Activated CD4-positive, alpha-beta T cell treated with anti-CD3 and anti-CD28 coated beads for 36 hours (primary cell): ENCODE measurements at regions not wholly inside any gene's neighbourhood (a gene's known extent, or its start where the extent isn't known, plus 50 kb on each side); places are given as distances from the start of the nearest gene placed in this dataset.
A peak's percentile ranks its signal among the peaks of the same experiment; 100 is the strongest.

Experiments used
- ATAC-seq: fragments of 200-7000 bp; cut with Tn5 transposase; one replicate; pipeline ENCODE4 v1.10.0; 2021; ENCODE audit warnings: mild to moderate bottlenecking, moderate library complexity
- CTCF ChIA-PET: fragments of 350-600 bp; sonication (Branson Sonifier 250); formaldehyde crosslinking; loops from one replicate; lab custom pipeline; 2021; ENCODE audit warnings: antibody characterized with exemption; lab: Charles Lee
- POLR2A ChIA-PET: fragments of 350-600 bp; sonication (Branson Sonifier 250); formaldehyde crosslinking; loops from one replicate; lab custom pipeline; 2021; ENCODE audit warnings: antibody characterized with exemption, inconsistent platforms; lab: Charles Lee
- DNase-seq: peaks from one replicate; pipeline ENCODE4 v3.0.0-alpha.2; 2020
- H3K27ac Mint-ChIP-seq: one replicate; pipeline ENCODE4 v1.8.0; 2021; ENCODE audit warnings: mixed read lengths
- H3K27me3 Mint-ChIP-seq: one replicate; pipeline ENCODE4 v1.8.0; 2021; ENCODE audit warnings: mixed read lengths
- H3K36me3 Mint-ChIP-seq: one replicate; pipeline ENCODE4 v1.8.0; 2021; ENCODE audit warnings: low read depth, mixed read lengths
- H3K4me1 Mint-ChIP-seq: one replicate; pipeline ENCODE4 v1.8.0; 2021; ENCODE audit warnings: mixed read lengths
- H3K4me3 Mint-ChIP-seq: one replicate; pipeline ENCODE4 v1.8.0; 2021; ENCODE audit warnings: mild to moderate bottlenecking, moderate library complexity, mixed read lengths
- H3K9me3 Mint-ChIP-seq: one replicate; pipeline ENCODE4 v1.8.0; 2021; ENCODE audit warnings: low read depth, mixed read lengths
- intact Hi-C, 2 experiments: fragments of 100-400 bp; cut with DNase I in 1 of 2; cut with micrococcal nuclease in 1 of 2; formaldehyde crosslinking; loops; one replicate each; pipeline versions ENCODE4 v1.14.2 to v1.15.1; 2022 to 2024; cut with DNase I, micrococcal nuclease

DNA sequence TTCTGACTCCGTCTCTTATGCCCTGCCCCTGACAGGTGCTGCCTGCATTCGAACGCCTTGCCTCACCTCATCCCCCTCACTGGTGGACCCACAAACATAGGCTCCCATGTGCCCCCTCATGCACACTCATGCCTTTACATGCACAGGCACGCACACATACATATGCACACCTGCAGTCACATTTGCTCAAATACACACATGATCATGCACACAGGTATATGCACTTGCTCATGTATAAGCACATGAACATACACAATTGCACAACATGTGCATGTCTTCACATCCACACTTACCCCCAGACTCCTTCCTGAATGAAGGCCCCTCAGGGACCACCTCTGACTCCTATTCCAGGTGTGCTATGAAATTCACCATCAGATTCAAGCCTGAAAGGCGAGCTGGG lies 506.9 kb downstream of the PTPRU start:
- Mint-ChIP-seq H3K27ac (no peak overlapping the region), H3K9me3 (no peaks in the 10 kb centered on the region), H3K36me3 (no peaks in the 10 kb centered on the region), H3K4me3 (no peak overlapping the region), H3K4me1 (no peaks in the 10 kb centered on the region), H3K27me3 (peaks cover 9% of the 10 kb centered on the region)
- ChIA-PET CTCF (no interaction called here), POLR2A (no interaction called here)
- ATAC-seq, result no peak
- intact Hi-C loops, result no loop called here
- DNase-seq, result no peak

DNA sequence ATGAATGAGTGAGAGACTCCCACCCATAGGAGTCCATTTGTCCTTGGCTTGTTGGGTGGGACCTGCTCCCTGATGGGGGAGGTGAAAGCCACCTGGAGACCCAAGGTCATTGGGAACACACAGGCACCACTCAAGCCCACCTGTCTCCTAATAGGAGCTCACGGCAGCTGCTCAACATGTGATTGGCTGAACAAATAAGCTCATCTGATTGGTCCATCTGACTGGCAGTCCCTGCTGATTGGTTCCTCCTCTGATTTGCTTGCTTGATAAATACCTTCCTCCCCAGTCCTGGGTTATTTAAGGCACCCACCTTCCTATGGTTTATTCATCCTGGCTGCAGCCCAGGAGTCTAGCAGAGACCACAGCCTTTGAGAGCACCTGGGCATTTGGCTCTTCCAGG lies 502.9 kb downstream of the PTPRU start:
- ChIA-PET POLR2A (no interaction called here), CTCF (interaction anchor here (0.7 kb wide), 1 partner anchor 36 kb away, joined by 5 read pairs; no protein-coding TSS in a partner anchor)
- intact Hi-C loops, result no loop called here
- no peaks in the 10 kb centered on the region for H3K36me3 Mint-ChIP-seq
- H3K4me3 Mint-ChIP-seq, result no peak overlapping the region
- no peak overlapping the region for H3K27ac Mint-ChIP-seq
- no peak for DNase-seq
- no peaks in the 10 kb centered on the region for H3K9me3 Mint-ChIP-seq
- no peak for ATAC-seq
- H3K4me1 Mint-ChIP-seq, result peaks cover 2% of the 10 kb centered on the region
- H3K27me3 Mint-ChIP-seq, result peaks cover 20% of the 10 kb centered on the region

DNA sequence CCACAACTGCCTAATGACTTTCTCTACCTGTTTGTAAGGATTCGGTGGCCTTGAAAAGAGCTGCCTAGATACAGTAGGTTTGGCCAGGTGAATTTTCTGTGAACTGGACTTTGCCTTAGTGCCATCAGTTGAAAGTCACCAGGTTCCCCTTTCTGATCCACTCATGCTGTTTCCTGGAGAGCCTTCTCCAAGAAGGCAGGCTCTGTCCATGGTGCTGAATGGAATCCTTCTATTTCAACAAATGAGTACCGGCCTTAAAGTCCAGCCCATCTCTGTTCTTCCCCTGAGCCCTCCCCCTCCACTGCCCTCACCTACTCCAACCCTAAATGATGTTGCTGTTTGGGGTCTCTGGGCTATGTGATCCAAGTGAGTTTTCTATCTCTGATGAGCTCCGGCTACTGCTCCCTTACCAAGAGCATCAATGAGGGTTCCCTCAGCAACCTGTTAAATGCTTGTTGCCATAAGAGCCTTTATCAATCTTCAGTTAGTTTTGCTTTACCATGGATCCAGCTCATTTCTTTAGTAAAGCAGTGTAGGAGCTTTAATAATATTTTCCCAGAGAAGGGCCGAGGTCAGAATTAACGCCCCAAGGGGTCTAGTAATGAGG lies 500.4 kb downstream of the PTPRU start:
- no peaks in the 10 kb centered on the region for H3K36me3 Mint-ChIP-seq
- no peak overlapping the region for H3K27ac Mint-ChIP-seq

DNA sequence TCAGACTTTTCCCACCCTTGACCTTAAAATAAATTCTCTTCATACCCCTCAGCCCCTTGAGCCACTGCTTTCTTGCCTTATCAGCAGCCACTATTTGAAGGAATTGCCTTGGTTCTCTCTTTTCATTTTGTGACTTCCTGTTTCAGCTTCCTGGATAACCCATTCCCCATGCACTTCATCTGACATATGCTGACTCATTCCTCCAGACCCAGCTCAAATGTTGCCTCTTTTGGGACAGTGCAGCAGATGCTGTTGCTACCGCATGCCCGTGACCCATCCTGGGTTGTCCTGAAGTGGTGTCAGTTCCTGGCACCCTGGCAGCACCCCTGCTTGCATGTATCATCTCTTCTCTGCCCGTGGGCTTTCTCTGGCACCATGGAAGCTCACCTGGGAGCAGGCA lies 496.1 kb downstream of the PTPRU start:
- H3K9me3 Mint-ChIP-seq, result no peaks in the 10 kb centered on the region
- ATAC-seq (no peak), DNase-seq (no peak)
- no peaks in the 10 kb centered on the region for H3K36me3 Mint-ChIP-seq
- intact Hi-C loops, result no loop called here
- CTCF ChIA-PET, result no interaction called here
- POLR2A ChIA-PET, result no interaction called here
- H3K4me1 Mint-ChIP-seq, result peaks cover 2% of the 10 kb centered on the region
- peaks cover 15% of the 10 kb centered on the region for H3K27me3 Mint-ChIP-seq
- no peak overlapping the region for H3K27ac Mint-ChIP-seq
- no peak overlapping the region for H3K4me3 Mint-ChIP-seq

More for the DNA sequence above, 500.4 kb downstream of the PTPRU start:
- H3K9me3 Mint-ChIP-seq, result no peaks in the 10 kb centered on the region
- H3K4me3 Mint-ChIP-seq, result no peak overlapping the region
- ATAC-seq (no peak), DNase-seq (peak; percentile 45)
- H3K27me3 Mint-ChIP-seq, result peaks cover 17% of the 10 kb centered on the region
- intact Hi-C loops, result no loop called here
- ChIA-PET CTCF (no interaction called here), POLR2A (no interaction called here)
- H3K4me1 Mint-ChIP-seq, result peaks cover 2% of the 10 kb centered on the region

GRCh38 chr1:29730623-29731022 lies 494.3 kb downstream of the PTPRU start:
- intact Hi-C loops, result no loop called here
- Mint-ChIP-seq H3K4me1 (peaks cover 2% of the 10 kb centered on the region), H3K4me3 (no peak overlapping the region), H3K36me3 (no peaks in the 10 kb centered on the region), H3K27me3 (peaks cover 14% of the 10 kb centered on the region), H3K9me3 (no peaks in the 10 kb centered on the region), H3K27ac (no peak overlapping the region)
- ATAC-seq (no peak), DNase-seq (no peak)
- CTCF ChIA-PET, result no interaction called here
- POLR2A ChIA-PET, result no interaction called here

GRCh38 chr1:29729281-29729680 lies 493.0 kb downstream of the PTPRU start:
- Mint-ChIP-seq H3K9me3 (no peaks in the 10 kb centered on the region), H3K4me1 (no peaks in the 10 kb centered on the region), H3K27ac (no peak overlapping the region), H3K4me3 (no peak overlapping the region), H3K27me3 (peaks cover 11% of the 10 kb centered on the region), H3K36me3 (no peaks in the 10 kb centered on the region)
- DNase-seq (no peak), ATAC-seq (no peak)
- intact Hi-C loops, result no loop called here
- ChIA-PET POLR2A (no interaction called here), CTCF (interaction anchor here (0.6 kb wide), 1 partner anchor 237 kb away, joined by 3 read pairs; no protein-coding TSS in a partner anchor)

DNA sequence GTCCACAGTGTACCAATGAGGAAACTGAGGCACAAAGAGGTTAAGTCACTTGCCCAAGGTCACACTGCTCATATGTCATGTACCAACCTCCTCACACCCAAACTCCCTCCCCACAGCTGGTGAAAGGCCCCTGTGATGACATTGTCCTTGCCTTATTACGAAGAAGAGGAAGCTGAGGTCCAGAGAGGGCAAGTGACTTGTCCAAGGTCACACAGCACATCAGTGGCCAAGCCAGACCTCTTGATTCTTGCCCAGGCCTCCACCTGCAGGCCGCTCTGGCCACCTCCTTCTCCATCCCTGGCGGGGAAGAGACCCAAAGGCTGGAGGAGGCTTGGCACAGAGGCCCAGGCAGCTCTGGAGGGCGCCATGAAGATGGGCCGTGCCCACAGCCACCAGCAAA lies 492.4 kb downstream of the PTPRU start:
- no peaks in the 10 kb centered on the region for H3K4me1 Mint-ChIP-seq
- no peak overlapping the region for H3K4me3 Mint-ChIP-seq
- DNase-seq, result no peak
- POLR2A ChIA-PET, result no interaction called here
- CTCF ChIA-PET, result no interaction called here
- H3K36me3 Mint-ChIP-seq, result no peaks in the 10 kb centered on the region
- ATAC-seq, result no peak
- H3K27ac Mint-ChIP-seq, result no peak overlapping the region
- H3K9me3 Mint-ChIP-seq, result no peaks in the 10 kb centered on the region
- intact Hi-C loops, result no loop called here
- H3K27me3 Mint-ChIP-seq, result peaks cover 11% of the 10 kb centered on the region

DNA sequence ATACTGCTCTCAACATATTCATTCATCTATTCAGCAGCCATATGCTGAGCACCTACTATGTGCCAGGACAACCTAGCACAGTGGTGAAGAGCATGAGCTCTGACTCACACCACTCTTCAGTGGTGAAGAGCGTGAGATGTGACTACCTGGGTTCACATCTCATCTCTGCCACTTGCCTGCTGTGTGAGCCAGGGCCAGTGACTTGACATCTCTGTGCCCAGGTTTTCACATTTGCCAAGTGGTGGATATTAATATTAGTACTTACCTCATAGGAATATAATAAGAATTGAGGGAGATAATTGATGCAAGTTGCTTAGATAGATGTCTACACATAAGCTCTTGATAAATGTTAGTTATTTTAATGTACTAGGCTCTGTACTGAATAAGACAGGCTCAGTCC lies 488.9 kb downstream of the PTPRU start:
- ChIA-PET POLR2A (no interaction called here), CTCF (no interaction called here)
- DNase-seq (no peak), ATAC-seq (no peak)
- H3K9me3 Mint-ChIP-seq, result peaks cover 5% of the 10 kb centered on the region
- intact Hi-C loops, result no loop called here
- H3K27ac Mint-ChIP-seq, result no peak overlapping the region
- H3K4me1 Mint-ChIP-seq, result no peaks in the 10 kb centered on the region
- peaks cover 11% of the 10 kb centered on the region for H3K27me3 Mint-ChIP-seq
- no peaks in the 10 kb centered on the region for H3K36me3 Mint-ChIP-seq
- no peak overlapping the region for H3K4me3 Mint-ChIP-seq

GRCh38 chr1:29722598-29722997 lies 486.3 kb downstream of the PTPRU start:
- CTCF ChIA-PET, result no interaction called here
- H3K9me3 Mint-ChIP-seq, result peaks cover 11% of the 10 kb centered on the region
- DNase-seq, result no peak
- H3K27me3 Mint-ChIP-seq, result peaks cover 25% of the 10 kb centered on the region
- no peaks in the 10 kb centered on the region for H3K36me3 Mint-ChIP-seq
- POLR2A ChIA-PET, result no interaction called here
- no peak overlapping the region for H3K27ac Mint-ChIP-seq
- H3K4me1 Mint-ChIP-seq, result peaks cover 6% of the 10 kb centered on the region
- no peak overlapping the region for H3K4me3 Mint-ChIP-seq
- intact Hi-C loops, result no loop called here
- no peak for ATAC-seq

- ChIA-PET CTCF (no interaction called here), POLR2A (no interaction called here)
- peaks cover 30% of the 10 kb centered on the region for H3K27me3 Mint-ChIP-seq
- H3K4me1 Mint-ChIP-seq, result peaks cover 6% of the 10 kb centered on the region
- intact Hi-C loops, result loop anchor here in 1 of 2 experiments (10.0 kb wide), 1 partner anchor 996 kb away; no protein-coding TSS in a partner anchor
- DNase-seq (peak; percentile 40), ATAC-seq (peak; percentile 87)
- peak overlapping the region; percentile 49 for H3K27ac Mint-ChIP-seq
- H3K4me3 Mint-ChIP-seq, result no peak overlapping the region
- peaks cover 13% of the 10 kb centered on the region for H3K9me3 Mint-ChIP-seq
- no peaks in the 10 kb centered on the region for H3K36me3 Mint-ChIP-seq
These were observed 482.9 kb downstream of the PTPRU start for GRCh38 chr1:29719253-29719652.

GRCh38 chr1:29718791-29719190 lies 482.5 kb downstream of the PTPRU start:
- ATAC-seq, result no peak
- intact Hi-C loops, result loop anchor here in 1 of 2 experiments (10.0 kb wide), 1 partner anchor 996 kb away; no protein-coding TSS in a partner anchor
- Mint-ChIP-seq H3K4me1 (peaks cover 7% of the 10 kb centered on the region), H3K36me3 (no peaks in the 10 kb centered on the region), H3K27ac (peak overlapping the region; percentile 49), H3K9me3 (peaks cover 13% of the 10 kb centered on the region), H3K27me3 (peaks cover 31% of the 10 kb centered on the region), H3K4me3 (no peak overlapping the region)
- CTCF ChIA-PET, result no interaction called here
- POLR2A ChIA-PET, result no interaction called here
- no peak for DNase-seq

DNA sequence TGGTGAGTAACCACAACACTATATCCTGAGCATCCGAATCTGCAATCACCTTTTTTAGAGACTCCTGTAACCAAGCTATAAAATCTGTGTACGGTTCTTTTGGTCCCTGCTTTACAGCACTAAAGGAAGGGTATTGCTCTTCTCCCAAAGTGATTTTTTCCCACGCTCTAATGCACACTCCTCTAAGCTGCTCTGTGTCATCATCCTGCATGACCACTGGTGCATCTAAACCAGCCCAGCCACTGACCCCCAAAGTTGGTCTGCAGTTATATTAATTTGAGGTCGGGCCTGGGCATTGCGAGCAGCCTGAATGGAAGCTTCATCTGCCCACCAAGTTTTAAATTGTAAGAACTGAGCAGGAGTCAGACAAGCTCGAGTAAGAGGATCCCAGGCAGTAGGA lies 480.0 kb downstream of the PTPRU start:
- Mint-ChIP-seq H3K36me3 (no peaks in the 10 kb centered on the region), H3K9me3 (peaks cover 8% of the 10 kb centered on the region), H3K4me3 (no peak overlapping the region), H3K27ac (no peak overlapping the region), H3K27me3 (peaks cover 42% of the 10 kb centered on the region), H3K4me1 (peaks cover 20% of the 10 kb centered on the region)
- CTCF ChIA-PET, result no interaction called here
- intact Hi-C loops, result loop anchor here in 1 of 2 experiments (10.0 kb wide), 1 partner anchor 998 kb away; no protein-coding TSS in a partner anchor
- DNase-seq, result no peak
- POLR2A ChIA-PET, result no interaction called here
- no peak for ATAC-seq
